ENCODE measurements at regions not wholly inside any gene's neighbourhood (a gene's known extent, or its start where the extent isn't known, plus 50 kb on each side); places are given as distances from the start of the nearest gene placed in this dataset.
A peak's percentile ranks its signal among the peaks of the same experiment; 100 is the strongest.
"Not testable (repeated sequence)": the region's sequence is repeated elsewhere in the genome, so short reads cannot be mapped to it uniquely, and the experiment has no call there.

DNA sequence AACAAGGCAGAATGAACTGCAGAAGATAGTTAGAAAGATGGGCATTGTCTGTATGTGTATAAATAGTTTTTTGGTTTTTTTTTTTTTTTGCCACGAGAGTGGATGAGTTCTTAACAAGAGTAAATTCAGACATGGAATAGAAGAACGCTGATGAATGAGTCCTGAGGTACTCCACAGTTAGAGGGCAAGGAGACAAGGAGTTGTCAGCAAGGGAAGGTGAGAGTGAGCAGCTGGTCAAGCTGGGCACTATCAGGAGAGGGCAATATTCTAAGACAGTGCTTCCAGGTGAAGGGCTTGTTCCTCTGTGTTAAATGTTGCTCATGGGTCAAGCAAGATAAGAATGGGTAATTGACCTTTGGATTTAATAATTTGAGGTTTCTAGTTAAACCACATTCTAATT, 138.6 kb upstream of the FAM78B start:
- DNase-seq (ENCODE audit: low spot score): no peak

DNA sequence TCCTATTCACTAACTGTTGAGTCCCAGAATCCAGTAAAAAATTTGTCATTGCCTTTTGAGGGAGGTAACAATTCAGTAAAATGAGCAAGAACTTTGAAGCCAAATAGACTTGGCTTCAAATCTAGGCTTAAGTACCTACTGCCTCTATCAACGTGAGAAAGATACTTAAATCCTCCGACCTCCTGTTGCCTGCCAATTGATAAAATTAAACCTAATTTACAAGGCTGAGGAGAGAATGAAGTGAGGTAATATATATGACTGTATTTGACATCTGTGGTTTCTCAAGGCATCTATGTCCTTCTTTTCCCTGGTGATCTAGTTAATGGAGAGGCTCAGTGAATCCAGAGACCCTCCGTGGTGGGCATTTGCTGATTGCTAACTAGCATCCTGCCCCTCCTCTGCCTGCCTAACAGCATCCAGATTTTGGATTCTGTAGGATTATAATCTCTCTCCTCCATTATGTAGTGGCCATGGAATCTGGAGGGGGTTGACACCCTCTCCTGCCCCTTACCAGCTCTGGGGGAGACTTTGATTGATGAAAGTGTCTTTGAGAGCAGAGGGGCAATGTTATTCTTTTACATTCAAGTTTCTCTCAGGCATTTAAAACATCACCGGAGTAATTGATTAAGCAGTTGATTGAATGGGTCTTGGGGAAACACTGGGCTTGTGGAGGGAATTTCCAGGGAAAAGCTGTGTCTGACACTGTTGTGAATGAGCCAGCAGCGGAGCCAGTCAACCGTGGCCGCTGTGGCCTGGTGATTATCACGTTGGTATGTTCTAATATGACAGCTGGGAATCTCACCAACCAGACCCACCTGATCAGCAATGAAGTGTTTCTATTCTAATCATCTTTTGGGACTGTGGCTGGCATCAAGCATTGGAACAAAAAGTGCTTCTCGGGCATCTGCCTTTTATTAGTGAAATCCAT, 140.7 kb upstream of the FAM78B start:
- peak; percentile 77 for DNase-seq (ENCODE audit: low spot score)

DNA sequence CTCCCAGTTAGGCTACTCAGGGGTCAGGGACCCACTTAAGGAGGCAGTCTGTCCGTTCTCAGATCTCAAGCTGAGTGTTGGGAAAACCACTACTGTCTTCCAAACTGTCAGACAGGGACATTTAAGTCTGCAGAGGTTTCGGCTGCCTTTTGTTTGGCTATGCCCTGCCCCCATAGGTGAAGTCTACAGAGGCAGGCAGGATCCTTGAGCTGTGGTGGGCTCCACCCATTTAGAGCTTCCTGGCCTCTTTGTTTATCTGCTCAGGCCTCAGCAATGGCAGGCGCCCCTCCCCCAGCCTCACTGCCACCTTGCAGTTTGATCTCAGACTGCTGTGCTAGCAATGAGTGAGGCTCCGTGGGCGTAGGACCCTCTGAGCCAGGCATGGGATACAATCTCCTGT, 149.5 kb upstream of the FAM78B start:
- not testable (repeated sequence) for DNase-seq (ENCODE audit: low spot score)

DNA sequence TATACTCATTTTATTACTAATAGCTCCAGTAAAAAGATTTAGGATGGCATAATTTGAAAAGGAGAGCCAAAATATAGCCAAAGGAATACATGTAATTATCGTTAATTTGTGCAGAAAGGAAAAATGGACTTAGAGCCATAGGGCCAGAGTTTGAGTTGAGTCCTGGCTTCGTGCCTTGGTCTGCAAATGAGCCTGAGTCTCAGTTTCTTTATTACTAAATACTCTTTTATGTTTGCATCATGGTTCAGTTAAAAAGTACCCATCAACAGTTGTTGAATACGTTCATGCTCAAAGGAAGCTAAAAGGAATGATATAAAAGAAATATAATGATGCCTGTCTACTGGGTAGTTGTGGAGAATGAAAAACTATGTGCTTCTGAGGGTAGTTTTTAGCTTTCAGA, 155.7 kb upstream of the FAM78B start:
- DNase-seq (ENCODE audit: low spot score): no peak

DNA sequence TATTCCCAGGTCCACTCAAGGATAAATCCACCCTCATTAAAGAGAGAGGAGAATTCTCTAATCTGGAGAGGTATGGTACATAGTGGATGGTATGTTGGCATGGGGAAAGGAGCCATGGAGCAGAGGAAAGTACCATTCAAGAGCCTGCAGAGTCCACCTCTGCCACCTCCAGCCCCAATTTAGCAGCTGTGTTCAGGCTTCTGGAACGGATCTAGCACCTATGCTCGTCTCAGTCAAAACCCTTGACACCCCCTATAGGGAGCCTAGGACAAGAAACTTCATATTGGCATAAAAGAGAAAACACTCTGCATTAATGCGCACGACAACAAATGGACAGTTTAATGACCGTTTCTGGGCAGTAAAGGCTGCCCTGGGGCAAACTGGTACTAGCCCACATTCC, 161.1 kb upstream of the FAM78B start:
- DNase-seq (ENCODE audit: low spot score): no peak

DNA sequence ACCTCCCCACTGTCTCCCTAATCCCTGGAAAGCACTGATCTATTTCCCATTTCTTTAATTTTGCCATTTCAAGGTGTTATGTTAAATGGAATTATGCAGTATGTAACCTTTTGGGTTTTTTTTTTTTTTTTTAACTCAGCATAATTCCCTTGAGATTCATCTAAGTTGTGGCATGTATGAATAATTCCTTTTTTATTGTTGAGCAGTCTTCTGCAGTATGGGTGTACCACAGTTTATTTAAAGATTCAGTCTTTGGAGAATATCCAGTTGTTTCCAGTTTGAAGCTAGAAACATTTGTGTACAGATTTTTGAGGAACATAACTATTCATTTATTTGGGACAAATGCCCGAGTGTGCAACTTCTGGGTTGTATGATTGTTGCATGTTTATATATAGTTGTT, 162.2 kb upstream of the FAM78B start:
- no peak for DNase-seq (ENCODE audit: low spot score)

DNA sequence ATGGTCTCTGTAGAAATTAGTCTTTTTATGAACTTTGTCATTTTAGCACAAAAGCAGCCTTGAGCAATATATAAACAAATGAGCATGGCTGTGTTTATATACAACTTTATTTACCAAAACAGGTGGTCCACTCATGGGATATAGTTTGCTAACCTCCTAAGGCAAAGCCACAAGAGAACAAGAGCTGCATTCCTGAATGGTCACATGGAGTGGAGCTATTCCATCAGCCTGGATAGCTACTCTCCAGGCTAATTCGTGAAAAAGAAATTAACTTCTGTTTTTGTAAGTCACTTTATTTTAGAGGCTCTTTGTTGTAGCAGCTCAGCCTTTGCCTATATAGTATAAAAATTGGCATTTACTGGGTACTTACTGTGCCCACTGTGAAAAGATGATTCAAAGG, 163.3 kb upstream of the FAM78B start:
- DNase-seq (ENCODE audit: low spot score): no peak

DNA sequence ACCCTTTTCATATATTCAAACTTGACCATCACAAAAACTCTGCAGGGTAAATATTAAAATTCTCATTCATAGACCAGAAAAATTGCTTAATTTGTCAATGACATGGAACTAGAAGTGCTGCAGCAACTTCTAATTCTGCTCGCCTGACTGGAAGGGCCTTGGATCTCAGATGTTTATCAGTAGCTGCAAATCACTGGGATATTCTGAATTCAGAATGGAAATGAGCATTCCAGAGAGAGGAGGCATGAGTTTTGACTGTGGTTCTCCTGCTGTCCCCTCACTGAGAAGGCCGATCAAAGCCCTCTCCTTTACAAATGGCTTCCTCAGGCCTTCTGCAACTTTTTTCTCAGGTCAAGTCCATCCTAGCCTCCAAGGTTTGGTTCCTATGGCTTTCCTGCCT, 171.3 kb upstream of the FAM78B start:
- DNase-seq (ENCODE audit: low spot score): no peak

DNA sequence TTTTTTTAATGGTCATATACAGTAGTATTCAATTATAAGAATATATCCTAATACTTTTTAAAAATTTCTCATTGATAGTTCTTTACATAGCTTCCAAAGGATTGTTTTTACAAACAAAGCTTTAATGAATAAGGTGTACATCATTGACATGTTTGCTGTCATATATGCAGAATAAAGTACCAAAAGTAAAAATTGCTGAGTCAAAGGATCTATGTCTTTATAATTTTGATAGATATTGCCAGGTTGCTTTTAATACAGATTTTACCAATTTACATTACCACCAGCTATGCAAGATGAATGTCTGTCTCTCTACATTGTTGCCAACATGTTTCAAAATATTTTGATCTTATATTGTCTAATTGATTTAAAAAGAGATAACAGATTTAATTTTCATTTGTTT, 173.9 kb upstream of the FAM78B start:
- DNase-seq (ENCODE audit: low spot score): no peak

DNA sequence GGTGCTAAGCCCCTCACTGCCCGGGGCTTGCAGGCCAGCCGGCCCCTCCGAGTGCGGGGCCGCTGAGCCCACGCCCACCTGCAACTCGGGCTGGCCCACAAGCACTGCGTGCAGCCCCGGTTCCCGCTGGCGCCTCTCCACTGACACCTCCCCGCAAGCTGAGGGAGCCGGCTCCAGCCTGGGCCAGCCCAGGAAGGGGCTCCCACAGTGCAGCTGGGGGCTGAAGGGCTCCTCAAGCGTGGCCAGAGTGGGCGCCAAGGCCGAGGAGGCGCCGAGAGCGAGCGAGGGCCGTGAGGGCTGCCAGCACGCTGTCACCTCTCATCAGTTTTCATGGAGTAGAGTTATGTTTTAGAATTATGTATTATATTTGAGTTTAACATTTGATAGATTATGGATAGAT, 176.5 kb upstream of the FAM78B start:
- no peak for DNase-seq (ENCODE audit: low spot score)

DNA sequence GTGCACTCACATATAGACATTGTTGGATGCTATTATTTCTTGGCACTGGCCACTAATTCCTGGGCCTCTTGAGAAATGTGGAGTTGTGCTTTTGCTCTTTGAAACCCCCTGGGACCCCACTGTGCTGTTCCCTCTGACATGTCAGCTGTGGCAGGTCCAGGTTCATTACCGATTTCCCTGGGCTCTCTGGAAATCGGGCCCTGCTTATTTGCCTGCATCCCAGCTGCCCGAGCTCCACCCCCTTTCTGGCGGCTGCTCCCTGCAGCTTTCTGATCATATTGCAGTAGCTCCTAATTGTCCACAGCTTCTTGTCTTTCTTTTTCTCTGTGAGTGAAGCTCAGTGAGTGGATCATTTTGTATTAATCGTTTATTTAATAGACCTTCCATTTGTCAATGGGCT, 183.7 kb upstream of the FAM78B start:
- no peak for DNase-seq (ENCODE audit: low spot score)

DNA sequence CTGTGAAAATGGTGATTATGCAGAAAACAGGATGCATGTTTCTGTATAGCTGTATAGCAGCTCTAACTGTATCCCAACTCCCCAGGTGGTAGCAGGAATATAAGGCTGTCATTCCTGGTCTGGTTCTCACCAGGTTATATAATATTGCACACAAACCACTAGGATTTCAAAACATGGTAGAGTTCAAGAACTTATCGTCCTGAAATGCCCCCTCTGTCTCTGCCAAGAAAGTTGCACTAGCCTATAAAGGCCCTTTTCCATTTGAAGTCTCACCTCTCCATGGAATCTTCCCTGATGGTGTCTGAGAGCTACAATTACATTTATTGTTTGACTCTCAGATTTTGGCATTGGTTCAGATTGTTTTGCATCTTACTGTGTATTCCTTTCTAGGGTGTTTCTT, 184.9 kb upstream of the FAM78B start:
- DNase-seq (ENCODE audit: low spot score): no peak

DNA sequence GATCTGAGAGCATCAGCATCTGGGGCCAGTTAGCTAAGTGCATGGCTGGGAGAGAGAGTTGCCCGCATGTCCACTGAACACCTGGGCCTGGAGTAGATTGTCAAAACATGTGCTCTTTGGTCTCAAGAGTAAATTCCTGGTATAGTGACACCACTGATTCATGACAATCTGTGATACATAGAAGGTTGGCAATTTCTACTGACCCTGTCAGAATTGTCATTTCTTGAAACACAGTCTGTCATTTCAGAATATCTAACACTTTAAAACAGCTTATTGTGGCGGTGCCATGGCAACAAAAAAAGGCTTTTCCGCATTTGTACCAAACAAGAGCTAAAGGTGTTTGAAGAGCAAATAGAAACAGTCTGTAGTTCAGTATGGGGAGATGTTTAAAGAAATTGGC, 186.4 kb upstream of the FAM78B start:
- no peak for DNase-seq (ENCODE audit: low spot score)

DNA sequence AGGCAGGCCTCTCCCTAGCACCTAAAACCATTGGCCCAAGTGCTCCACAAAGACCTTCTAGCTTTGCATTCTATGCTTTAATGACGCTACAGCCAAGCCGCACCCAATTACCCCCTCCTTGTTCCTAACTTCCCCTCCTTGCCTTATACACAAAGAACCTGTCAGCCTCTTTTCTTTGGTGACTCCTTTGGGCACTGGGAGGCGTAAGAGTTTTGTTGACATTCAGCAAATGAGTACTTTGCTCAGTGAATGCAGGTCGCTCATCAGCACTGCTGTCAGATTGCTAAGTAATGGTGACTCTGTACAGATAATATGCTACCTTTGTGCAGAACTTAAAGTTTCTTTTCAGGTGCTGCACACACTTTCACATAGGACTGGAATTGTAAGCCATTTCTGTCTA, 187.6 kb upstream of the FAM78B start:
- no peak for DNase-seq (ENCODE audit: low spot score)

DNA sequence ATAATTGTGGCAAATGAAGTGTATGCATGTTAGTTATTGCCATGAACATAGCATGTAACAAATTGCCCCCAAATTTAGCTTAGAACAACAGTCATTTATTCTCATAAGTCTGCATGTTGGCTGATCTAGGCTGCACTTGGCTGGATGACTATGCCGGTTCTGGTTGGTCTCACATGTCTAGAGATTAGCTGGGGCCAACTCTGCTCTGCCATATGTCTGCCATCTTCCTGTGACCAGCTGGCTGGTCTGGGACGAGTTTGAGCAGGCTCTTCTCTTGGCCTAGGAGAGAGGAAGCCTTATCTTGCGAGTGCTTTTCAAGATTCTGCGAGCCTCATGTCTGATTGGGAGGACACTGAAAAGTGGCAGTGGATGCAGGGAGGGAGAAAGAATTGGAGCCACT, 198.3 kb upstream of the FAM78B start:
- no peak for DNase-seq (ENCODE audit: low spot score)

DNA sequence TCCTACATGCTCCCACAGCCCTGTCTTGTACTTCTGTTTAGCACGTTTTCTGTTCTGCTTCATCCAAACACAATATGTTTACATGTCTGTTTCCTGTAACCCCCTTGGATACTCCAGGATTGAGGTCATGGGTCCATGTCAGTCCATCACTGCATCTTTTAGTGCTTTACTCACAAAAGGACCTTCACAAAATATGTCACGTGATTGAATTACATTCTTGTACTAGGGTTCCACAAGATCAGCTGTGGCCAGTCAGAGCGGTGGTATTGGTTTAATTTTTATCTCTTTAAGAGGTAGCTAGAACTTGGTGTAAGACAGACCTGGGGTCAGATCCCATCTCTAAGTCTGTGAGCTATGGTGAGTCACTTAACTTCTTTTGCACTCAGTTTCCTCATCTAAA, 201.2 kb upstream of the FAM78B start:
- DNase-seq (ENCODE audit: low spot score): no peak

DNA sequence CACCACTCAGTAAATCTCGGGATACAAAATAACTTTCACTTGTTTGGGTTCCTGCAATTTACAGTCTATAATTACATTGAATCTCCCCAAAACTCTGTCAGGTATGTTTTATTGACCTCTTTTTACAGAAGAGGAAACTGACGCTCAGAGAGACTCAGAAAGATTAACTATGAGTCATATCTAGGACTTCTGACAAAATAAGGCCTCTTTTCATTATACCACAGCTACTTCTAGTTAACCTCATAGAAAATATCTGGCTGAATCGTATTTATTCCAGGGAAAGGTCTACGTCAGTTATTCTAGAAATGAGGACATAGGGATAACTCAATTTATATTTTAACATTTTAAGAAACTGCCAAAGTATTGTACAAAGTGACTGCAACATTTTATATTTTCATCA, 211.1 kb upstream of the FAM78B start:
- DNase-seq (ENCODE audit: low spot score): no peak

DNA sequence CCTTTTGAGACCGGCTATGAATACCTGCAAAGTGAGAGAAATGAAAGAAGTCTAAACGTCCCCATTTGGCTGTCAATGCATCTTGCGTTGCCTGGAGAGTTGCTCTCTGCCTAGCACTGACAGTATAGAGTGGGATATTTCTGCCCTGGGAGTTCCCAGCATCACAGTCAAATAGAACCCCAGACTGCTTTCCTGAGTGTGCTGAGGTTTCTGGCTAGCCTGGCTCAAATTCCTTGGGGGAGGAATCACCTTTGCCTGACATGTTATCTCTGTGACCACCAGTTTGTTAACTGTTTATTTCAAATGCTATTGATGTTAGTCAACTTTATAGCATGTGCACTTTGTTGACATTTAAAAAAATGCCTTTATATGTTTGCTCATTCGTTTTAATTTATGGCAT, 212.0 kb upstream of the FAM78B start:
- DNase-seq (ENCODE audit: low spot score): peak; percentile 1

DNA sequence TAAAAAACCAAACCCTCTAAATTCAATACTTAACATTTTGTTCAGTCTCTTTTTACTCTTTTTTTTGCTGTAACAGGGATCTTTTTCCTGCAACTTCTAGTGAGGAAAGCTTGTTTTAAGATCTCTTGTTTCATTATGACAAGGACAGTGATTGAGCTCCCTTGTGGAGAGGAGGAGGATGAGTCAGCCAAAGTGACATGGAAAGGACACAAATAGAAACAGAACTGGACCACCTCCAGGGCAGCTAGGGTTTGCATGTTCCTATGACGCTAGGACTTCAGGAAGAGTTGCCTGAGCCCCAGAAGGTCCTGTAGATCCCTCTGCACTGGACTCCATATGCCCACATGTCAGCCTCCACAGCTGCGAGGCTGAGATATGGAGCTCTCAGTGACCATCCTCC, 212.6 kb upstream of the FAM78B start:
- DNase-seq (ENCODE audit: low spot score): peak; percentile 3

DNA sequence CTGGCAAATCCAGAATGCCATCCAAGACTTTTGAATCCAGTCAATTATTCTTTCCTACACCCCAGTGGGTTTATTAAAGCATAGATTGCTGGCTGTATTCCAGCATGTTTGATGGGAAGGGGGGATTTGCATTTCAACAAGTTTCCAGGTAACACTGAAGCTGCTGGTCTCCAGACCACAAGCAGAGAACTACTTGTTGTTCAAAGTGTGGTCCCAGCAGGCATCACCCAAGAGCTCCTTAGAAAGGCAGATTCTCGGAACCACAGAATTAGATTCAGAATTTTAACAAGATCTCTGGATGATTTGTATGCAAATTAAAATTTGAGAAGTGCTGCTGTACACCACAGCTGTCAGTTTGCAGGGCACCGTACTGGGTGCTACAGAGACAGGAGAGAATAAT, 216.3 kb upstream of the FAM78B start:
- DNase-seq (ENCODE audit: low spot score): no peak

DNA sequence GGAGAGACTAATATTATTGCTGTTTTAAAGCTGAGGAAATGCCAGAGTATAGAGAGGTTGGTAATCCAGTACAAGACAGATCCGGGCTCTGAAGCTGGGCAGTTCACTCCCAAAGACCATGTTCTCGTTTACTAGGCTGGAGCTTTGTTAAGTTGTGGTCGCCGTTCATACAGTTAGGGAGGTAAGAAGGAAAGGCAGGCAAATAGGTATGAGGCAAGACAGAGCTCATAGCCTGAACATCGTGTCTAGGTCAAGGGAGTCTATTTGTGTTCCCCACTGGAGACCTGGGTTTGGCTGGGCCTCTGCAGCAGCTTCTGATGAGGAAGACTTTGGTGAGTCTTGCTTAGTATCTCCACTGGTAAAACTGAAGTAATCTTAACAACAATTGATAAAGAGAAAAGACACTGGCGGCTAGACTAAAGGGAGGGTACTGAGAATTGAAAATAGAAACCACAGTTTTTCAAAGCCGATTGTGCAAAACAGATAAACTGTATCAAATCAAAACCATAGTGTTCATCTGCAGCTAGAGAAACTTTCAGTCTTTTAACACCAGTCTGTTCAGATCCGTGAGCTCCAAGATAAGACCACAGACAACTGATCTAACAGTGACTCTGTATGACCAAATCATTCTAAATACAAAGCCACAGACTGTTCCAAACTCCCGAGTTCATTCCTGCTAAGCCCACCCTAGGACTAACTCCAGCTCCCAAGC, 217.0 kb upstream of the FAM78B start:
- no peak for DNase-seq (ENCODE audit: low spot score)

DNA sequence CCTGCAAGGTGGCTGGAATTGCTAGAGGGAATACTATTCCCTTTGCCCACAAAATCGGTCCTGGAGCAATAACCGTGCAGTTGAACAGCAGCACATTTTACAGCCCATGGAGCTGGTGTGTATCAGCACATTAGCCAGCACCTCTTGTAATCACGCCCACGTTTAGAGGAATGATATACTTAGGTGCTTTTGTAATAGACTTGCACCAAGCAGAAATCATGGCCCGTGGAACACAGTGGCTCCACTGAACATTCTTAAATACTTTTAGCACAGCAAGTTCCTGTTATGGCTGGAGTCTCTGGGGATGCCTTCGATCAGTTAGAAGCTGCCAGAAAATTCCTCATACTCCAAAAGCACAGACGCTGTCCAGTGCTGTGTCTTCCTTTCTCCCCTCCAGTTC, 218.1 kb upstream of the FAM78B start:
- DNase-seq (ENCODE audit: low spot score): no peak

DNA sequence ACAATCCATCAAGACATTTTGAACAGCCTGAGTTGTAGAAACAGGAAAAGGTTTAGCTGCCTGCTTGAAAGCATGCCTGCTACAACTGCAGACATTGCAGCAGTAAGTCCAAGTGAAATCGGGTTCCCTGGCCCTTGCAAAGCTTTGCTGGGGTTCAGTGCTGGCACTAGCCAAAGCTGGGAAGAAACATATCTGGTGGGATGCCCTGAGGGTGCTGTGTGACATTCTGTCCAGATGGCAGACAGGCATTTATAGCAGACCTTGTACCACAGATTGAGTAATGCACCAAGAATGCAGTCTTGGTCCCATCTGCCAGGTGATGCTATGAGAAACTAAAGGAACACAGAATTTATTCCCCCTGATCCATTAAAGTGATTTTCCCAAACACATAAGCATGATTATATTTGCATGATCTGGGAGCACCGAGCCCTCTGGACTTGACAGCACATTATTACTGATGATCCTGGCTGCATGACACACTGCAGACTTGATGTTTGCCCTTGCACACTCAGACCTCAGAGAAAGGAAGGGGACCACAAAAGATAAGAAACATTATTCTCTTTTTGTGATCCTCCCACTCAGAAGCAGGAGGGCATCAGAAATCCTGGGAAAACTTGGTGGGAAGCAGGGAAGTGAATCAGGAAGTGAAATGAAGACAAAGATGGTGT, 223.7 kb upstream of the FAM78B start:
- peak; percentile 44 for DNase-seq (ENCODE audit: low spot score)
